ENCODE measurements at regions not wholly inside any gene's neighbourhood (a gene's known extent, or its start where the extent isn't known, plus 50 kb on each side); places are given as distances from the start of the nearest gene placed in this dataset.

GRCh38 chr20:25985597-25985996 is 288.9 kb upstream of the ZNF337 start:
- TF ChIP-seq POLR2A (IDR thresholded peaks at IDR 0.05) (no peak), CTCF (IDR thresholded peaks at IDR 0.05) (no peak)

Measured in testis (tissue), 2 donors.